ENCODE measurements at regions not wholly inside any gene's neighbourhood (a gene's known extent, or its start where the extent isn't known, plus 50 kb on each side); places are given as distances from the start of the nearest gene placed in this dataset.

DNA sequence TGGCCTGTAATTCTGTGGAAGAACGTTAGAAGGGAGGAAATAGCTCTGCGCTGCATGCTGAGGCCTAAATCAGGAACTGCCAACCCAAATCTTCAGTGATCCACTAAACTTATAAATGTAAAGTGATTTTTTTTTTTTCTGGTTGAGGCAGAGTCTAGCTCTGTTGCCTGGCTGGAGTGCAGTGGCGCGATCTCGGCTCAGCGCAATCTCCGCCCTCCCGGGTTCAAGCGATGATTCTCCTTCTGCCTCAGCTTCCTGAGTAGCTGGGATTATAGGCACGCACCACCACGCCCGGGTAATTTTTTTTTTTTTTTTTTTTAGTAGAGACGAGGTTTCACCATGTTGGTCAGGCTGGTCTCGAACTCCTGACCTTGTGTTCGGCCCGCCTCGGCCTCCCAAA lies 717.4 kb upstream of the FAM174A start:
- Histone ChIP-seq H3K4me3 (ENCODE audit: low read depth, low read length) (no peak overlapping the region), H3K27ac (no peak overlapping the region), H3K9me3 (ENCODE audit: severe bottlenecking) (no peaks in the 10 kb centered on the region), H3K36me3 (no peaks in the 10 kb centered on the region), H3K27me3 (ENCODE audit: insufficient read depth, low read depth, severe bottlenecking) (no peaks in the 10 kb centered on the region)
- TF ChIP-seq, protein P1, sequence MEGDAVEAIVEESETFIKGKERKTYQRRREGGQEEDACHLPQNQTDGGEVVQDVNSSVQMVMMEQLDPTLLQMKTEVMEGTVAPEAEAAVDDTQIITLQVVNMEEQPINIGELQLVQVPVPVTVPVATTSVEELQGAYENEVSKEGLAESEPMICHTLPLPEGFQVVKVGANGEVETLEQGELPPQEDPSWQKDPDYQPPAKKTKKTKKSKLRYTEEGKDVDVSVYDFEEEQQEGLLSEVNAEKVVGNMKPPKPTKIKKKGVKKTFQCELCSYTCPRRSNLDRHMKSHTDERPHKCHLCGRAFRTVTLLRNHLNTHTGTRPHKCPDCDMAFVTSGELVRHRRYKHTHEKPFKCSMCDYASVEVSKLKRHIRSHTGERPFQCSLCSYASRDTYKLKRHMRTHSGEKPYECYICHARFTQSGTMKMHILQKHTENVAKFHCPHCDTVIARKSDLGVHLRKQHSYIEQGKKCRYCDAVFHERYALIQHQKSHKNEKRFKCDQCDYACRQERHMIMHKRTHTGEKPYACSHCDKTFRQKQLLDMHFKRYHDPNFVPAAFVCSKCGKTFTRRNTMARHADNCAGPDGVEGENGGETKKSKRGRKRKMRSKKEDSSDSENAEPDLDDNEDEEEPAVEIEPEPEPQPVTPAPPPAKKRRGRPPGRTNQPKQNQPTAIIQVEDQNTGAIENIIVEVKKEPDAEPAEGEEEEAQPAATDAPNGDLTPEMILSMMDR (IDR thresholded peaks at IDR 0.05; ENCODE audit: low read depth, low read length), result no peak
- no peak for DNase-seq

DNA sequence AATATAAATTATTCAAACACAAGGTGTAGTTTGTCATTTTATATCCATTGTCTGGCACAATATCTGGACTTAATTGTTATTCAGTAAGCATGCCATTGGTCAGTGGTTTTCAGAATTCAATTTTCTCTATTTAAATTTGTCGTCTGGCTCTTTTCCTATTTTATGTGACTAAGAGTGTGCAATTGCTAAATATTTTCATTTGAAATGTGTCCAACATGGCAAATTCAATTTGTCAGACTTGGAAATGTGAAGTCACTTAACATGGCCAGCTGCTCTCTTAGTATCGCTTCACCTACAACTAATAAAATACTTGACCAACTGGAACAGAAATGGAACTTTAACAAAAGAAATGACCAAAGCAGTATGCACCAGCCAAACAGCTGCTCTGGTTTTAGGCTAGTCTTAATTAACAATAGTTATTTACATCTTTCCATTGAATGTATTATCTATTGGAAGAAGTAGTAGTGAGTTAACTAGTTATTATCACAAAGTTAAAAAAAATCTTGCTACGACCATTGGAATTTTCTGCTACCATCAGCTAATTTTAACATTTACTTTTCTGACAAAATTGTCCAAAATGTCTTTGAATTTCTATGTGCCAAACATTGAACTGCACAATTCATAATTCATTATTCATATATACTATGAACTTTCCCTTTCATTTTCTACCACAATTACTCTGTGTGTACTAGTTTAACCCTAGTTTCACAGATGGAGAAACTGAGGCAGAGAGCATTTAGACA lies 720.7 kb upstream of the FAM174A start:
- H3K9me3 ChIP-seq (ENCODE audit: severe bottlenecking), result no peaks in the 10 kb centered on the region
- no peaks in the 10 kb centered on the region for H3K36me3 ChIP-seq
- H3K27me3 ChIP-seq (ENCODE audit: insufficient read depth, low read depth, severe bottlenecking), result no peaks in the 10 kb centered on the region
- TF ChIP-seq, protein P1 (IDR thresholded peaks at IDR 0.05; ENCODE audit: low read depth, low read length), result no peak
- DNase-seq, result no peak
- no peak overlapping the region for H3K27ac ChIP-seq
- no peak overlapping the region for H3K4me3 ChIP-seq (ENCODE audit: low read depth, low read length)

DNA sequence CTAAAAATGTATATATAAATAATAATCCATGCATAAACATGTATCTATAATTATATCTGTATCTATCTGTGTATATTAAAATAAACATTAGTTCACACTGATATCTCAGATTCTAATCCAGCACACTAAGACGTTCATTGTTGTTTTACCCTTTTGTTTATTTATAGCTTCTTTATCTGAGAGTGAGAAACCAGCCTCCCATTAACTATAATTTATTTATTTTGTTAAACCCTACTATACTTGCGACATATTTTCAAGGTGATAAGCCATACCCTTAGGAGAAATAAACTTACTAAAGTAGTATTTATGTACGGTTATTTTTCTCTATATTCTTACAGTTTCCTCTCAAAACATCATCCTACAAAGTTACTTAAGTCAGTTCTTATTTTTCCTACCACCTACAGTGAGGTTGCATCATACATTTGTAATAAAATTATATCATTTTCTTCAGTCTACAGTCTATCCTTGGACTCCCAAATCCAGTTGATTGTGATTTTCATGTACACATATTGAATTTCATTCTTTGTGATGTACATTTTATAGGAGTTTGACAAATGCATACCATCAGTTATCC lies 726.4 kb upstream of the FAM174A start:
- Histone ChIP-seq H3K9me3 (ENCODE audit: severe bottlenecking) (no peaks in the 10 kb centered on the region), H3K27ac (no peak overlapping the region), H3K4me3 (ENCODE audit: low read depth, low read length) (no peak overlapping the region), H3K27me3 (ENCODE audit: insufficient read depth, low read depth, severe bottlenecking) (no peaks in the 10 kb centered on the region), H3K36me3 (no peaks in the 10 kb centered on the region)
- DNase-seq, result no peak
- TF ChIP-seq, protein P1 (IDR thresholded peaks at IDR 0.05; ENCODE audit: low read depth, low read length), result no peak

DNA sequence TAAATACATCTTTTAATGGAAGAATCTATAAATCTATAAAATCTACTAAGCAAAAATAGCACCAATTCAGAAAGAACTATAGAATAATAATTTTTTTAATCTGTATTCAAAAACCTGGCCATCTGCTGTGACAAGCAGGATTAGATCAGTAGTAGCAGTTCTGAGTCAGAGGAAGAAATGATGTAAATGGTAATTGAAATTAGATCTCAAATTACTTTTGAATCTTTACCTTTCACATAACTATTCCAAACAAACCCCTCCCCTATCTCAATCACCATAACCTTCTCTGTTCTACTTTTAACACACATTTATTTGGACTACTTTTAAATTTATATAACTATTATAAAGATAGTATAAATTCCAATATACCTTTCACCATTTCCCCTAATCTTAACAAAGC lies 727.8 kb upstream of the FAM174A start:
- Histone ChIP-seq H3K4me3 (ENCODE audit: low read depth, low read length) (no peak overlapping the region), H3K36me3 (no peaks in the 10 kb centered on the region), H3K27ac (no peak overlapping the region), H3K9me3 (ENCODE audit: severe bottlenecking) (no peaks in the 10 kb centered on the region), H3K27me3 (ENCODE audit: insufficient read depth, low read depth, severe bottlenecking) (no peaks in the 10 kb centered on the region)
- TF ChIP-seq, protein P1 (IDR thresholded peaks at IDR 0.05; ENCODE audit: low read depth, low read length), result no peak
- no peak for DNase-seq

DNA sequence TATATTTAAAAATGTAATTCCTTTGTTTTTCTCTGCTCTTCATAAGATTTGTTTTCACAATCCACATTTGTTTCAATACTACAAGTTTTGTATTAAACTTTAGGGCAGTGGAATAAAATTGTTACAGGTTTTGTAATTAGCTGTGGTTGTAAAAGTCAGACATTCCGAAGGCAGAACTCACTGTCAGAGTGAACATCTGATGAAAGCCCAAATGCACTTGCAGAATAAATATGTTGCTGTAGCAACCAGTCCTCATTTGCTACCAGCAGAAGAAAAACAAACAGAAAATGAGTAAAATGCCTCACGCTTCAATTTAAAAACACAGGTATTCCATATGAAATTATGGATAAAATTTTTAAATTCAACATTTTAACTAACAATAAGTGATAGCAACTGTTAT lies 740.1 kb upstream of the FAM174A start:
- no peak overlapping the region for H3K4me3 ChIP-seq (ENCODE audit: low read depth, low read length)
- TF ChIP-seq, protein P1 (IDR thresholded peaks at IDR 0.05; ENCODE audit: low read depth, low read length), result no peak
- no peaks in the 10 kb centered on the region for H3K27me3 ChIP-seq (ENCODE audit: insufficient read depth, low read depth, severe bottlenecking)
- H3K36me3 ChIP-seq, result no peaks in the 10 kb centered on the region
- no peaks in the 10 kb centered on the region for H3K9me3 ChIP-seq (ENCODE audit: severe bottlenecking)
- DNase-seq, result no peak
- H3K27ac ChIP-seq, result no peak overlapping the region

Data from WERI-Rb-1 (cell line).